GM21786 (cell line): ENCODE measurements at regions not wholly inside any gene's neighbourhood (a gene's known extent, or its start where the extent isn't known, plus 50 kb on each side); places are given as distances from the start of the nearest gene placed in this dataset.

Experiments used
- ATAC-seq: cut with Tn5 transposase; IDR thresholded peaks from one replicate; pipeline ENCODE4 v1.9.1; 2021; ENCODE audit not compliant: unreplicated experiment

GRCh38 chr14:38850664-38851063, 252.4 kb downstream of the SEC23A start:
- ATAC-seq, result no peak

GRCh38 chr14:38848243-38848935, 254.6 kb downstream of the SEC23A start:
- no peak for ATAC-seq

GRCh38 chr14:38847161-38847560, 255.9 kb downstream of the SEC23A start:
- ATAC-seq, result no peak

GRCh38 chr14:38839694-38840365, 263.2 kb downstream of the SEC23A start:
- no peak for ATAC-seq

GRCh38 chr14:38838979-38839323, 264.1 kb downstream of the SEC23A start:
- ATAC-seq, result no peak

- no peak for ATAC-seq
Measured at GRCh38 chr14:38838049-38838978, 264.7 kb downstream of the SEC23A start.

- no peak for ATAC-seq
Measured at GRCh38 chr14:38837343-38838048, 265.5 kb downstream of the SEC23A start.

- no peak for ATAC-seq
Measured at GRCh38 chr14:38836539-38836938, 266.5 kb downstream of the SEC23A start.

- ATAC-seq, result no peak
Measured at GRCh38 chr14:38835874-38836273, 267.2 kb downstream of the SEC23A start.

GRCh38 chr14:38828183-38828827, 274.7 kb downstream of the SEC23A start:
- ATAC-seq, result no peak

GRCh38 chr14:38824706-38825105, 278.3 kb downstream of the SEC23A start:
- ATAC-seq, result no peak

- no peak for ATAC-seq
Measured at GRCh38 chr14:38818555-38818954, 284.5 kb downstream of the SEC23A start.

GRCh38 chr14:38808734-38809455, 294.1 kb downstream of the SEC23A start:
- no peak for ATAC-seq

GRCh38 chr14:38799671-38800070, 303.4 kb downstream of the SEC23A start:
- no peak for ATAC-seq

- no peak for ATAC-seq
Measured at GRCh38 chr14:38794677-38795076, 308.4 kb downstream of the SEC23A start.

GRCh38 chr14:38791862-38792261, 311.2 kb downstream of the SEC23A start:
- ATAC-seq, result no peak

GRCh38 chr14:38790916-38791315, 312.1 kb downstream of the SEC23A start:
- no peak for ATAC-seq

GRCh38 chr14:38789805-38790204, 313.2 kb downstream of the SEC23A start:
- no peak for ATAC-seq

GRCh38 chr14:38788060-38788459, 315.0 kb downstream of the SEC23A start:
- no peak for ATAC-seq

- no peak for ATAC-seq
Measured at GRCh38 chr14:38786921-38787320, 316.1 kb downstream of the SEC23A start.
